MG63 (cell line): ENCODE measurements at regions not wholly inside any gene's neighbourhood (a gene's known extent, or its start where the extent isn't known, plus 50 kb on each side); places are given as distances from the start of the nearest gene placed in this dataset.
"Not testable (repeated sequence)": the region's sequence is repeated elsewhere in the genome, so short reads cannot be mapped to it uniquely, and the experiment has no call there.

Experiments
- DNase-seq: peaks from one replicate; pipeline ENCODE4 v3.0.0-alpha.2; 2020
- H3K27me3 ChIP-seq: fragments of 250-450 bp; sonication (Bioruptor Pico); 2 replicates; pipeline ENCODE4 v1.5.1; 2020; ENCODE audit warnings: mild to moderate bottlenecking, moderate library complexity
- H3K36me3 ChIP-seq: fragments of 250-450 bp; sonication (Bioruptor Pico); 2 replicates; pipeline ENCODE4 v1.5.1; 2020; ENCODE audit warnings: mild to moderate bottlenecking, moderate library complexity
- H3K4me3 ChIP-seq: fragments of 250-450 bp; sonication (Bioruptor Pico); 2 replicates; pipeline ENCODE4 v1.5.1; 2020; ENCODE audit warnings: mild to moderate bottlenecking, moderate library complexity
- H3K9me3 ChIP-seq: fragments of 250-450 bp; sonication (Bioruptor Pico); 2 replicates; pipeline ENCODE4 v1.5.1; 2020; ENCODE audit warnings: mild to moderate bottlenecking, moderate library complexity

GRCh38 chr13:26476782-26477142 is 80.7 kb upstream of the WASF3 start:
- H3K9me3 ChIP-seq = no peaks in the 10 kb centered on the region
- H3K36me3 ChIP-seq = no peaks in the 10 kb centered on the region
- H3K4me3 ChIP-seq = no peak overlapping the region
- H3K27me3 ChIP-seq = no peaks in the 10 kb centered on the region
- no peak for DNase-seq

DNA sequence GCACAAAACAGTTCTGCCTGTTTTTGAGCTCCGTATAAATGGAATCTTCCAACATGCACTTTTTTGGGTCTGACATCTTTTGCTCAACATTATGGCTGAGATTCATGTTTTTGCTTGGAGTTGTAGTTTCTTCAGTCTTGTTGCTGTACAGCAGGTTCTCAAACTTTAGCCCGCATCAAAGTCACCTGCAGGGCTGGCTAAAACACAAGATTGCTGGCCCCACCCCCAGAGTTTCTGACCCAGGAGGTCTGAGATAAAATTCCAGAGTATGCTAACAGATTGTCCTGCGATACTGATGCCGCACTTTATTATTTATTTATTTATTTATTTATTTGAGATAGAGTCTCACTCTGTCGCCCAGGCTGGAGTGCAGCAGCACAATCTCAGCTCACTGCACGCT is 79.8 kb upstream of the WASF3 start:
- H3K9me3 ChIP-seq = no peaks in the 10 kb centered on the region
- no peaks in the 10 kb centered on the region for H3K27me3 ChIP-seq
- H3K36me3 ChIP-seq = no peaks in the 10 kb centered on the region
- no peak for DNase-seq
- H3K4me3 ChIP-seq = no peak overlapping the region

DNA sequence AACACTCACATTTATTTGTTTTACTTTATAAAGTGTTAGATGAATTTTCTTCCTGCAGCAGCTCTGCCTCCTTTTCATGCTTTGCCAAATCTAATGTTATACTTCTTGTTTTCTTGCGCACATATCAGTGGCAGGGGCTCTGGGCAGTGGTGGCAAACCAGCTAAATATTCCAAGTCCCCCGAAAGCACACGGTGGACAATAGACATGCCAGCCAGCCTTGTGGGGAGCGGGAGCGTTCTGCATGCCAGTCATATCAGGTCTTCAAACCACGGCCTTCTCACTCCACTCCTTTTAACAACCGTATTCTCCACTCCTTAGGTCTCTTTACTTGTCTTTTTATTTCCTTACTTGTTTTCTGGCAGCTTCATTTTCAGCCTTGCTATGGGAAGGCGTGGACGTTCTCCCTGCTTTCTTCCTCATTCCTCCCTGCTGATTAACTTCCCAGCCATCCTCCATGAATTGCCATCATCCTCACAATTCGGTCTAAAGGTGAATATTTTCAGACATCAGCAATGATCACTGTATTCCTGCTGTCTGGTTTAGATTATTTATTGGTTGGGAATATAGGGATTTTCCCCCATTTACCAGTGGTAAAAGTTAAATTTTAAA is 77.1 kb upstream of the WASF3 start:
- Histone ChIP-seq H3K36me3 (no peaks in the 10 kb centered on the region), H3K27me3 (no peaks in the 10 kb centered on the region), H3K4me3 (no peak overlapping the region), H3K9me3 (no peaks in the 10 kb centered on the region)
- no peak for DNase-seq

DNA sequence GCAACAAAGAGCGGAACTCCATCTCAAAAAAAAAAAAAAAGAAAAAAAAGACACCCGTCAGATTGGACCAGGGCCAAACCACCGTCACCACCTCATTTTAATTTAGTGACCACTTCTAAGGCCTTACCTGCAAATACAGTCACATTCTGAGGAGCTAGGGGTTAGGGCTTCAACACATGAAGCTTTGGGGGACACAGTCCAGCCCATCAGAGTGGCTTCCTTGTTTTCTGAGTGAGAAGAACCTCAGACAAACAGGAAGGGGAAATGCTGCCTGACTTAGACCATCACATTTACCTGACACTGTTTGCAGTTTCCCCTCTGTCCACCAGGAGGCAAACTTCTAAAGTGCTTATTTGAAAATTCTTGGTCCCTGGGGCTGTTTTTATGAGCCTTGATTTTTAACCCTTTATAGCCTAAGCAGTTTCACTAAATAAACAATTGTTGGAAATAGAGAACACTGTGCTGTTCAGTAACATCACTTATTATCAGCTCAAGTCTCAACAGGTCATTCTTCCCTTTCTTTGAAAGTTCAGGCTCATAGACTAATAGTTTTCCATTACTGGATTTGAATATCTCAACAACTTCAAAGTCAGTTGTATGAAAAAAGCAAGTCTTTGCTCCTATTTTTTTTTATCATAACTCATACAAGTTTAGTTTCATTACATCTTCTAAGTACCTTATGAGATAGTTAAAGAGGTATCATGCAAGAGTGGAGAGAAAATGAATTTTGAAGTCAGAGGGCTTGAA is 74.9 kb upstream of the WASF3 start:
- Histone ChIP-seq H3K9me3 (no peaks in the 10 kb centered on the region), H3K4me3 (no peak overlapping the region), H3K27me3 (no peaks in the 10 kb centered on the region), H3K36me3 (no peaks in the 10 kb centered on the region)
- peak; percentile 43 for DNase-seq

DNA sequence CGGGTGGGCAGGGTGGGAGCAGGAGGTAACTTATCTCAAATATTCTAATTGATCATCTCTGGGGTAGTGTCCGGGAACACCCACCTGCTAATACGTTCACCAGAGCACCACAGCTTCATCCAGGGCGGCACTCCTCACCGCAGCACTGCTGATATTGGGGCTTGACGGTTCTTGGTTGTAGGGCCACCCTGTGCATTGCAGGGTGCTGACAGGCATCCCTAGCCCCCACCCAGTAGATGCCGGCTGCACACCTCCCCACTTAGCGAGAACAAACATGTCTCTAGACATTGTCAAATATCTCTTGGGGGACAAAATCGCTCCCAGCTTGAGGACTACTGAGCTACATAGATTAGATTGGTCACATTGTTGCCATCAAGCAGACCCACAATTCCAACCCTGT is 73.9 kb upstream of the WASF3 start:
- no peaks in the 10 kb centered on the region for H3K27me3 ChIP-seq
- H3K9me3 ChIP-seq = no peaks in the 10 kb centered on the region
- no peak for DNase-seq
- H3K36me3 ChIP-seq = no peaks in the 10 kb centered on the region
- H3K4me3 ChIP-seq = no peak overlapping the region

- Histone ChIP-seq H3K9me3 (no peaks in the 10 kb centered on the region), H3K4me3 (no peak overlapping the region), H3K27me3 (no peaks in the 10 kb centered on the region), H3K36me3 (no peaks in the 10 kb centered on the region)
- no peak for DNase-seq
Measured at GRCh38 chr13:26484196-26484595, 73.3 kb upstream of the WASF3 start.

GRCh38 chr13:26485288-26485687 is 72.2 kb upstream of the WASF3 start:
- no peak for DNase-seq
- no peak overlapping the region for H3K4me3 ChIP-seq
- no peaks in the 10 kb centered on the region for H3K9me3 ChIP-seq
- H3K36me3 ChIP-seq = no peaks in the 10 kb centered on the region
- no peaks in the 10 kb centered on the region for H3K27me3 ChIP-seq

GRCh38 chr13:26485786-26486185 is 71.7 kb upstream of the WASF3 start:
- Histone ChIP-seq H3K9me3 (no peaks in the 10 kb centered on the region), H3K4me3 (no peak overlapping the region), H3K27me3 (no peaks in the 10 kb centered on the region), H3K36me3 (no peaks in the 10 kb centered on the region)
- DNase-seq = no peak

GRCh38 chr13:26486550-26486949 is 70.9 kb upstream of the WASF3 start:
- no peak for DNase-seq
- no peaks in the 10 kb centered on the region for H3K9me3 ChIP-seq
- no peaks in the 10 kb centered on the region for H3K36me3 ChIP-seq
- H3K4me3 ChIP-seq = no peak overlapping the region
- no peaks in the 10 kb centered on the region for H3K27me3 ChIP-seq

DNA sequence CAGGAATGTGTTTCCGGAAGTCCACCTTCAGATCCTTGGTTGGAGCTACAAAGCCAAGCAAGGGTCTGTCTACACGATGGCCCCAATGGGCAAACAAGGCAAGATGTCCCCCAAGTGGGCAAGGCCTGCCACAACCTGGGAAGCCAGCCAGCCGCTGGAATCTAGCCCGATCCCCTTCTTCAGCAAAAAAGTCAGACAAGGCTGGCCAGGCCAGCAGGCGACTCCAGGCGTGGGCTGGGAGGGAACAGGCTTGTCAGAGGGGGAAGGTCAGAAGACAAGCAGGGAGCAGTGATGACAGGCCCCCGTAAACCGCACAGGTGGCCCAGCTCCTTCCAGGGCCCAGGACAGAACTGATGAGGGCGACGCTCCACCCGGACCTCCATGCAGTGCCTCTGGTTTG is 69.7 kb upstream of the WASF3 start:
- Histone ChIP-seq H3K9me3 (no peaks in the 10 kb centered on the region), H3K36me3 (no peaks in the 10 kb centered on the region), H3K27me3 (no peaks in the 10 kb centered on the region), H3K4me3 (no peak overlapping the region)
- DNase-seq = no peak

DNA sequence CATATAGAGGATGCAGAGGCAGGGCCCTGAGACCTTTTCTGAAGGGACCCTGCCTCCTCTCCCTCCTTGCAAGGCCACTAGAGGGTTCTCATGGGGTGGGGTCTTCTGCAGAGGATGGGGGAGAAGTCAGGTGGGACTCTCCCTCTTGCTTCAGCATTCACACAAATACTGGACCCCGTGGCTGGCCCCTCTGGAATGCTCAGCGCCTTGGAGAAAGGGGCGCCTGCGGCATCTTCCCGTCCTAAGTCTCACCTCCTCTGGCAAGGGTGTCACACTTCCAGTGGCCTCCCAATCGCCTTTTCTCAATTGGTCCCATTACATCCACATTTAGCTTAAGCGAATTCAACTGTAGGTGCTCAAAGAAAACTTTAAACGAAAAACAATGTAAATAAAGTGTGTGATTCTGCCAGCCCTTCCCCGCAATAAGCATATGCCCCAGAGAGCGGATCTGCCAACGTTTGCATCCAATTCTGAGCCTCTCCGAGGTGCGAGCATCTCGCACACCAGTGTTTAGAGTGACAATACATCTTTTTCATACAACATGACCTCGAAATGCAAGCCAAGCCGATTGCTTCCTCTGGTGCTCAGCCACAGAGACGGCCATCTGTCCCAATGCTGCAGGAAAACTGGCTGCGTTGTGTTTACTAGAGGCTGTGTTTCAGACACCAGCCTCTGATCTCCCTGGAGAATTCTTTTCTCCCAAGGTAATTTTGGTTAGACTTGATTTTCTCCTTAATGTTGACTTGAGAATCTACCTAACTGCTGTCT is 69.1 kb upstream of the WASF3 start:
- no peak for DNase-seq
- Histone ChIP-seq H3K4me3 (no peak overlapping the region), H3K9me3 (no peaks in the 10 kb centered on the region), H3K27me3 (no peaks in the 10 kb centered on the region), H3K36me3 (no peaks in the 10 kb centered on the region)

DNA sequence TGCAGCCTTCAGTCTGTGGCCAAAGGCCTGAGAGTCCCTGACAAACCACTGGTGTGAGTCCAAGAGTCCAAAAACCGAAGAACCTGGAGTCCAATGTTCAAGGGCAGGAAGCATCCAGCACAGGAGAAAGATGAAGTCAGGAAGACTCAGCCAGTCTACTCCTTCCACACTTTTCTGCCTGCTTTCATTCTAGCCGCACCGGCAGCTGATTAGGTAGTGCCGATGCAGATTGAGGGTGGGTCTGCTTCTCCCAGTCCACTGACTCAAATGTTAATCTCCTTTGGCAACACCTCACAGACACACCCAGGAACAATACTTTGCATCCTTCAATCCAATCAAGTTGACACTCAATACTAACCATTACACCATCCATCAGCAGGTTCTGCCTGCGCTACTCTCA is 65.2 kb upstream of the WASF3 start:
- not testable (repeated sequence) for DNase-seq, H3K4me3 ChIP-seq, H3K36me3 ChIP-seq, H3K9me3 ChIP-seq, H3K27me3 ChIP-seq

- H3K27me3 ChIP-seq = no peaks in the 10 kb centered on the region
- no peak for DNase-seq
- no peaks in the 10 kb centered on the region for H3K9me3 ChIP-seq
- H3K36me3 ChIP-seq = no peaks in the 10 kb centered on the region
- H3K4me3 ChIP-seq = no peak overlapping the region
Measured at GRCh38 chr13:26494571-26495195, 62.8 kb upstream of the WASF3 start.

GRCh38 chr13:26495750-26496149 is 61.7 kb upstream of the WASF3 start:
- no peak overlapping the region for H3K4me3 ChIP-seq
- DNase-seq = no peak
- H3K27me3 ChIP-seq = no peaks in the 10 kb centered on the region
- no peaks in the 10 kb centered on the region for H3K36me3 ChIP-seq
- no peaks in the 10 kb centered on the region for H3K9me3 ChIP-seq

- Histone ChIP-seq H3K4me3 (no peak overlapping the region), H3K36me3 (no peaks in the 10 kb centered on the region), H3K9me3 (no peaks in the 10 kb centered on the region), H3K27me3 (no peaks in the 10 kb centered on the region)
- peak; percentile 81 for DNase-seq
Measured at GRCh38 chr13:26497968-26498511, 59.4 kb upstream of the WASF3 start.

- H3K9me3 ChIP-seq = no peaks in the 10 kb centered on the region
- no peaks in the 10 kb centered on the region for H3K27me3 ChIP-seq
- no peaks in the 10 kb centered on the region for H3K36me3 ChIP-seq
- no peak for DNase-seq
- H3K4me3 ChIP-seq = no peak overlapping the region
Measured at GRCh38 chr13:26498656-26499601, 58.6 kb upstream of the WASF3 start.
